ENCODE measurements at regions not wholly inside any gene's neighbourhood (a gene's known extent, or its start where the extent isn't known, plus 50 kb on each side); places are given as distances from the start of the nearest gene placed in this dataset.

DNA sequence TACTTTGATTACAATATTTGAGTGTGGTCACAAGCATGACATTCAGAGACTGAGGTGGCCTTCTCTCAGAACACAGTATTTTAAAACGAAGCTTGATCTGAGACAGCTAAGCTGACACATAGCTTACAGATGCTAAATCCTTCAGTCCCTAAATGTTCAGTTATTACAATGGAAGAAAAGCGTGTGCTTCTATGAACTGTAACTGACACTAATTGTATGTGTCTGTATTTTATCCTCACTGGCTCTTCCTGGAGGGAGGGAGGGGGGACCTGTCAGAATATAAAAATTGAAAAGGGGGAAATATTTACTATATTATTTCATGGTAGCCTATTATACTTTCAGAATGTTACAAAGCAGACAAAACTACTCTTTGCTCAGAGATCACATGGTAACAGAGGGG, 340.2 kb downstream of the FIGN start:
- Histone ChIP-seq H3K27me3 (no peaks in the 10 kb centered on the region), H3K27ac (no peak overlapping the region), H3K9me3 (no peaks in the 10 kb centered on the region), H3K4me3 (no peak overlapping the region), H3K36me3 (replicated peaks in 1 of 2; ENCODE audit: insufficient read depth in 1 of 2, low read depth in 2 of 2) (no peaks in the 10 kb centered on the region), H3K4me1 (no peaks in the 10 kb centered on the region)
- 74 to 83% methylated on average over 2 of the region's 2 CpGs for WGBS, 2 donors
- no peak for DNase-seq
- no peak for TF ChIP-seq POLR2A (IDR thresholded peaks at IDR 0.05)
- TF ChIP-seq, protein P1, sequence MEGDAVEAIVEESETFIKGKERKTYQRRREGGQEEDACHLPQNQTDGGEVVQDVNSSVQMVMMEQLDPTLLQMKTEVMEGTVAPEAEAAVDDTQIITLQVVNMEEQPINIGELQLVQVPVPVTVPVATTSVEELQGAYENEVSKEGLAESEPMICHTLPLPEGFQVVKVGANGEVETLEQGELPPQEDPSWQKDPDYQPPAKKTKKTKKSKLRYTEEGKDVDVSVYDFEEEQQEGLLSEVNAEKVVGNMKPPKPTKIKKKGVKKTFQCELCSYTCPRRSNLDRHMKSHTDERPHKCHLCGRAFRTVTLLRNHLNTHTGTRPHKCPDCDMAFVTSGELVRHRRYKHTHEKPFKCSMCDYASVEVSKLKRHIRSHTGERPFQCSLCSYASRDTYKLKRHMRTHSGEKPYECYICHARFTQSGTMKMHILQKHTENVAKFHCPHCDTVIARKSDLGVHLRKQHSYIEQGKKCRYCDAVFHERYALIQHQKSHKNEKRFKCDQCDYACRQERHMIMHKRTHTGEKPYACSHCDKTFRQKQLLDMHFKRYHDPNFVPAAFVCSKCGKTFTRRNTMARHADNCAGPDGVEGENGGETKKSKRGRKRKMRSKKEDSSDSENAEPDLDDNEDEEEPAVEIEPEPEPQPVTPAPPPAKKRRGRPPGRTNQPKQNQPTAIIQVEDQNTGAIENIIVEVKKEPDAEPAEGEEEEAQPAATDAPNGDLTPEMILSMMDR (IDR thresholded peaks at IDR 0.05) = no peak
- intact Hi-C loops (cut with DNase I) = no loop called here
- ATAC-seq = no peak

DNA sequence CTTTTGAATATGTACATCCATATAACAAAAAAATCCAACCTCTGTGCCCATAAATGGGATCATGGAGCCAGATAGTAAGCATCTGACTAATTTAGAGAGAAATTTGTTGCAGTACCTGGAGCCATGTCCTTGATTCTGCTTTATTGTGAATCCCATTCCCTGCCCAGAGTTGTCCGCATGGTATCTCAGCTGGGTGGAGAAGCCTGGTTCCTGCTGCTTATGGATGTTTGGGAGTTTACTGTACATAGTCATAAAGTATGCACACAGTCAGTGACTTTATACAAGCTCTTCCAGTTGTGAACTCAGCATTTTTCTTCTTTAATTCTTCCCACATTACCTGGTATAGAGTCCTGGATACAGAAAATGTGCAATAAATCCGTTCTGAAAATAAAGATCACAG, 346.0 kb downstream of the FIGN start:
- H3K9me3 ChIP-seq = no peaks in the 10 kb centered on the region
- H3K4me3 ChIP-seq = no peak overlapping the region
- intact Hi-C loops (cut with DNase I) = no loop called here
- H3K36me3 ChIP-seq (replicated peaks in 1 of 2; ENCODE audit: insufficient read depth in 1 of 2, low read depth in 2 of 2) = no peaks in the 10 kb centered on the region
- 68 to 75% methylated on average over 2 of the region's 2 CpGs for WGBS, 2 donors
- DNase-seq (no peak), ATAC-seq (no peak)
- H3K4me1 ChIP-seq = no peaks in the 10 kb centered on the region
- no peak overlapping the region for H3K27ac ChIP-seq
- TF ChIP-seq POLR2A (IDR thresholded peaks at IDR 0.05) = no peak
- TF ChIP-seq, protein P1 (IDR thresholded peaks at IDR 0.05) = no peak
- no peaks in the 10 kb centered on the region for H3K27me3 ChIP-seq

DNA sequence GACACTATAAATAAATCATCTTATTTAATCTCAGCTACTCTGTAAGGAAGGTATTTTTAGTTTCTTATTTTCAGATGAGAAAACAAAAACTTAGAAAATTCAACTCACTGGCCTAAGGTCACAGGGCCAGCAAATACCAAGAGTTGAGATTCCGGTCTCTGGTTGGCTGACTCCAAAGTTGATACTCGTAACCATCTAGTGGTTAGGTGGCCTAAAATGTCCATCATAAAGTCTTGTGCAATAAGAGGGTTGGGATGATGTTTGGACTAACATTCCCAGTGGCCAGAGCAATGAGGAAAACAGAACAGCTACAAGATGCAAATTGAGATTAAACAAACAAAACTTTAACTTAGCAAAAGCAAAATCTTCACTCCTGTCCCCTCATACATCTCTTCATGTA, 360.3 kb downstream of the FIGN start:
- TF ChIP-seq, protein P1 (IDR thresholded peaks at IDR 0.05) = no peak
- TF ChIP-seq POLR2A (IDR thresholded peaks at IDR 0.05) = no peak
- no peaks in the 10 kb centered on the region for H3K4me1 ChIP-seq
- DNase-seq (no peak), ATAC-seq (no peak)
- H3K36me3 ChIP-seq (replicated peaks in 1 of 2; ENCODE audit: insufficient read depth in 1 of 2, low read depth in 2 of 2) = no peaks in the 10 kb centered on the region
- no peak overlapping the region for H3K27ac ChIP-seq
- intact Hi-C loops (cut with DNase I) = no loop called here
- H3K4me3 ChIP-seq = no peak overlapping the region
- no peaks in the 10 kb centered on the region for H3K27me3 ChIP-seq
- 65 to 73% methylated on average over 2 of the region's 2 CpGs for WGBS, 2 donors
- H3K9me3 ChIP-seq = no peaks in the 10 kb centered on the region

DNA sequence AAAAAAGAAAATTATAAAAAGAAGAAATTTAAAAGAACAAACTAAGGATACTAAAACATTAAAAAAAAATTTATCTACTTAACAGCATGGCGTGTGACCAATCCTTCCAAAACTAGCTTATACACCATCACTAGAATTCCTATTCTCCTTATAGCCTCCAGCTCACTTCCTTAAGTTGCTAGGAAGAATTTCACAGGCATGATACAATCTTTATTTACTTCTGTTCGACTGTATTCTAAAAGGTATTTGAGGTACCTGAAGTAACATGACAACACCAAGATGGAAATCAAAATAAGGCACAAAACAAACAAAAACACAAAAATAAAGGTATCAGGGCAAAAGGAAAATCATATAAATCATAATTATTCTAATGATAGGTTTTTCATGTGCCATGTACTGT, 360.7 kb downstream of the FIGN start:
- Histone ChIP-seq H3K4me3 (no peak overlapping the region), H3K27me3 (no peaks in the 10 kb centered on the region), H3K36me3 (replicated peaks in 1 of 2; ENCODE audit: insufficient read depth in 1 of 2, low read depth in 2 of 2) (no peaks in the 10 kb centered on the region), H3K9me3 (no peaks in the 10 kb centered on the region), H3K4me1 (no peaks in the 10 kb centered on the region), H3K27ac (no peak overlapping the region)
- WGBS, 2 donors = 56 to 66% methylated on average over 2 of the region's 2 CpGs
- TF ChIP-seq POLR2A (IDR thresholded peaks at IDR 0.05) = no peak
- TF ChIP-seq, protein P1 (IDR thresholded peaks at IDR 0.05) = no peak
- ATAC-seq = no peak
- no peak for DNase-seq
- intact Hi-C loops (cut with DNase I) = no loop called here

DNA sequence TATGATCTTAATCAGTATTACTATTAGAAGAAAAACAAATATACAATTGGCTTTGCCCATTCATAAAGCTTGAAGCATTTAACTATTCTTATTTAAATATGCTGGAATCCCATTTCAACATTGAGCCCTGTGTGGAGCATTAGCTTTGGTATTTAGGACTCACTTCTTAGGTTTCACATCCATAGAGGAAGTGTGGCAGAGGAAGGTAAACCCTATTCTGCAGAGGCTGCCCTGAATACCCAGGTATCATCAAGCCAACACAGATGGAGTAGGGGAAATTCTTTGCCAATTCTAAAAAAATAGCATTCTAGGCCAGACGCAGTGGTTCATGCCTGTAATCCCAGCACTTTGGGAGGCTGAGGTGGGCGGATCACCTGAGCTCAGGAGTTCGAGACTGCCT, 361.5 kb downstream of the FIGN start:
- no peaks in the 10 kb centered on the region for H3K36me3 ChIP-seq (replicated peaks in 1 of 2; ENCODE audit: insufficient read depth in 1 of 2, low read depth in 2 of 2)
- DNase-seq (no peak), ATAC-seq (no peak)
- H3K27ac ChIP-seq = no peak overlapping the region
- no peak overlapping the region for H3K4me3 ChIP-seq
- intact Hi-C loops (cut with DNase I) = no loop called here
- WGBS, 2 donors = 89 to 94% methylated on average over 3 of the region's 3 CpGs
- H3K4me1 ChIP-seq = no peaks in the 10 kb centered on the region
- no peak for TF ChIP-seq POLR2A (IDR thresholded peaks at IDR 0.05)
- TF ChIP-seq, protein P1 (IDR thresholded peaks at IDR 0.05) = no peak
- H3K27me3 ChIP-seq = no peaks in the 10 kb centered on the region
- H3K9me3 ChIP-seq = no peaks in the 10 kb centered on the region

All from body of pancreas (tissue), 4 donors.